CD8-positive, alpha-beta memory T cell (primary cell): ENCODE measurements at regions not wholly inside any gene's neighbourhood (a gene's known extent, or its start where the extent isn't known, plus 50 kb on each side); places are given as distances from the start of the nearest gene placed in this dataset.
A peak's percentile ranks its signal among the peaks of the same experiment; 100 is the strongest.

Experiments
- CTCF ChIA-PET: fragments of 350-600 bp; sonication (Branson Sonifier 250); formaldehyde crosslinking; loops from one replicate; lab custom pipeline; 2021; ENCODE audit warnings: antibody characterized with exemption; lab: Charles Lee
- POLR2A ChIA-PET: fragments of 350-600 bp; sonication (Branson Sonifier 250); formaldehyde crosslinking; loops from one replicate; lab custom pipeline; 2021; ENCODE audit warnings: antibody characterized with exemption; lab: Charles Lee
- DNase-seq, 5 donors: peaks; one replicate each; pipeline versions ENCODE4 v3.0.0 to v3.0.0-alpha.2; 2020 to 2022; ENCODE audit warnings: mixed read lengths in 1 of 5
- H3K27ac ChIP-seq: one replicate; pipeline ENCODE4 v1.7.0; 2013; ENCODE audit warnings: low read depth, mild to moderate bottlenecking, low read length, moderate library complexity
- H3K27me3 ChIP-seq: 2 replicates; pipeline ENCODE4 v1.7.0; 2013; ENCODE audit warnings: low read length, mild to moderate bottlenecking; ENCODE audit not compliant: insufficient read depth, poor library complexity, severe bottlenecking
- H3K36me3 ChIP-seq: 2 replicates; pipeline ENCODE4 v1.7.0; 2013; ENCODE audit warnings: mild to moderate bottlenecking, low read length, moderate library complexity; ENCODE audit not compliant: insufficient read depth
- H3K4me1 ChIP-seq: 2 replicates; pipeline ENCODE4 v1.7.0; 2013; ENCODE audit warnings: mild to moderate bottlenecking, low read length, moderate library complexity; ENCODE audit not compliant: insufficient read depth
- H3K4me3 ChIP-seq: 2 replicates; pipeline ENCODE4 v1.7.0; 2013; ENCODE audit warnings: mild to moderate bottlenecking, low read length
- H3K9me3 ChIP-seq: 2 replicates; pipeline ENCODE4 v1.7.0; 2013; ENCODE audit warnings: mild to moderate bottlenecking, low read length
- H3K27ac Mint-ChIP-seq, 8 donors: one replicate each; pipeline ENCODE4 v1.8.0; 2020 to 2021; ENCODE audit warnings: mixed read lengths in 8 of 8, mild to moderate bottlenecking in 6 of 8, inconsistent platforms in 3 of 8, moderate library complexity in 3 of 8
- H3K27me3 Mint-ChIP-seq, 2 donors: one replicate each; pipeline ENCODE4 v1.8.0; 2020 to 2021; ENCODE audit warnings: mixed read lengths in 2 of 2, mild to moderate bottlenecking in 1 of 2, moderate library complexity in 1 of 2
- H3K36me3 Mint-ChIP-seq, 3 donors: one replicate each; pipeline ENCODE4 v1.8.0; 2020 to 2021; ENCODE audit warnings: mixed read lengths in 3 of 3, inconsistent platforms in 1 of 3, mild to moderate bottlenecking in 1 of 3
- H3K4me1 Mint-ChIP-seq, 3 donors: one replicate each; pipeline ENCODE4 v1.8.0; 2020 to 2021; ENCODE audit warnings: mixed read lengths in 3 of 3, inconsistent platforms in 1 of 3, mild to moderate bottlenecking in 1 of 3
- H3K4me3 Mint-ChIP-seq, 7 donors: one replicate each; pipeline ENCODE4 v1.8.0; 2020 to 2021; ENCODE audit warnings: mixed read lengths in 7 of 7, mild to moderate bottlenecking in 6 of 7, moderate library complexity in 4 of 7, inconsistent platforms in 2 of 7
- H3K9me3 Mint-ChIP-seq, 5 donors: one replicate each; pipeline ENCODE4 v1.8.0; 2020 to 2022; ENCODE audit warnings: mixed read lengths in 5 of 5, mild to moderate bottlenecking in 3 of 5, moderate library complexity in 2 of 5, inconsistent platforms in 1 of 5

DNA sequence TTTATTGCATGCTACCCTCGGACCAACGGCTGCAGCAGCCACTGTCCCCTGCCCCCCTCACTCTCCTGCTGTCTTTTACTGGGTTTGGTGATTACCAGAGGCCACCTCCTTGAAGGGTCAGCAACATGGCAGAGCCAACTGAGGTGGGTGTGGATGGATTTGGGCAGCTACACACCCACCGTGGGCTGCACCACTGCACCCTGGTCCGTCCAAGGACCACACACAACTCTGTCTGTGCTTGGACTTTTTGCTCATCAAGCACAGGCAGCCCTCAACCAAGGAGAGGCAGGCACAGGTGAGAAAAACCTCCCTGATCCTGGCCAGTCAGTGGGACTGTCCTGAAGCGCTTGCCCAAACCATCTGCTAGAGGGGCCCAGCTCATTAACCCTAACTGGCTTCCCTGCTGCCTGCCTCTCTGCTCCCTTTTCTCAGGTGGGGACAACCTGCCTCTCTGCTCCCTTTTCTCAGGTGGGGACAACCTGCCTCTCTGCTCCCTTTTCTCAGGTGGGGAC, 239.5 kb upstream of the PITRM1 start:
- H3K9me3 ChIP-seq: no peaks in the 10 kb centered on the region
- Mint-ChIP-seq H3K36me3 (no peaks in the 10 kb centered on the region), H3K4me1 (peaks cover 0 to 3% (median 0%) of the 10 kb centered on the region in 3 donors), H3K9me3 (peaks cover 0 to 3% (median 0%) of the 10 kb centered on the region in 5 donors), H3K27ac (no peak overlapping the region), H3K27me3 (peaks cover 0 to 4% of the 10 kb centered on the region in 2 donors), H3K4me3 (no peak overlapping the region)
- ChIA-PET POLR2A (no interaction called here), CTCF (no interaction called here)
- DNase-seq: no peak
- no peaks in the 10 kb centered on the region for H3K36me3 ChIP-seq
- H3K27me3 ChIP-seq: no peaks in the 10 kb centered on the region
- H3K4me3 ChIP-seq: no peak overlapping the region
- H3K27ac ChIP-seq: no peak overlapping the region
- H3K4me1 ChIP-seq: no peaks in the 10 kb centered on the region

DNA sequence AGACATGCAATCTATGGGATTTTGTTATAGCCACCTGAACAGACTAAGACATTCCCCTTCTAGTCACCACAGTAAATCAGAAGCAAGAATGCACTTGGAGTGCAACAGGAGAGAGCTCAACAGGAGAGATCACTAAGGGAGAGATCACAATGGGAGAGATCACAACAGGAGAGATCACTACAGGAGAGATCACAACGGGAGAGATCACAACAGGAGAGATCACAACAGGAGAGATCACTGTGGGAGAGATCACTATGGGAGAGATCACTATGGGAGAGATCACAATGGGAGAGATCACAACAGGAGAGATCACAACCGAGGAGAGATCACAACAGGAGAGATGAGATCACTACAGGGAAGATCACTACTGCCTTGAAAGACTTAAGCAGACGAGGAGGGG, 238.5 kb upstream of the PITRM1 start:
- ChIA-PET POLR2A (no interaction called here), CTCF (no interaction called here)
- H3K27ac ChIP-seq: no peak overlapping the region
- no peaks in the 10 kb centered on the region for H3K36me3 Mint-ChIP-seq
- peaks cover 0 to 3% (median 0%) of the 10 kb centered on the region in 3 donors for H3K4me1 Mint-ChIP-seq
- no peak overlapping the region for H3K4me3 Mint-ChIP-seq
- H3K27me3 Mint-ChIP-seq: peaks cover 0 to 4% of the 10 kb centered on the region in 2 donors
- no peaks in the 10 kb centered on the region for H3K4me1 ChIP-seq
- no peaks in the 10 kb centered on the region for H3K9me3 ChIP-seq
- peak overlapping the region in 2 of 8 donors; percentile 1 to 32 for H3K27ac Mint-ChIP-seq
- H3K27me3 ChIP-seq: no peaks in the 10 kb centered on the region
- no peak for DNase-seq
- H3K4me3 ChIP-seq: no peak overlapping the region
- peaks cover 0 to 3% (median 0%) of the 10 kb centered on the region in 5 donors for H3K9me3 Mint-ChIP-seq
- H3K36me3 ChIP-seq: no peaks in the 10 kb centered on the region

DNA sequence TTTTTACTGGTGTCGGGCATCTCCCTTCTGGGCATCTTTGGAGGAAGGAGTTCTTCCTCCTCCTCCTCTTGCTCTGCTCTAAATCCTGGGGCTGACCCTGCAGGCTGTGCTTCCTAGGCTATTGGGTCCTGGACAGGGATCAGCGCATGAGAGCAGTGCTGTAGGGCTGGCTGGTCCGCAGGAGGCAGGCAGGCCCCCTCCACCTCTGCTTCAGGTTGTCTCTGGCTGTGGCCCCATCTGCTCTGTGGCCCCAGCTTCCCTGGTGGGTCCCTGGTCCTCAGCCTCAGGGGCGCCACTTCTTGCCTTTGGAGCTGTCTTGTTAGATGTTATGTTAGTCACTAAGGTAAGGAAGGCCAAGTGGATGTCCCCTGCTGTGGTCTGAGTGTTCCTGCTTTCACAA, 237.3 kb upstream of the PITRM1 start:
- no peaks in the 10 kb centered on the region for H3K36me3 ChIP-seq
- POLR2A ChIA-PET: no interaction called here
- CTCF ChIA-PET: no interaction called here
- Mint-ChIP-seq H3K27ac (no peak overlapping the region), H3K4me1 (peaks cover 0 to 3% (median 0%) of the 10 kb centered on the region in 3 donors), H3K9me3 (peaks cover 0 to 3% (median 0%) of the 10 kb centered on the region in 5 donors), H3K27me3 (peaks cover 0 to 4% of the 10 kb centered on the region in 2 donors), H3K36me3 (no peaks in the 10 kb centered on the region), H3K4me3 (no peak overlapping the region)
- no peaks in the 10 kb centered on the region for H3K27me3 ChIP-seq
- H3K4me3 ChIP-seq: no peak overlapping the region
- no peaks in the 10 kb centered on the region for H3K9me3 ChIP-seq
- no peaks in the 10 kb centered on the region for H3K4me1 ChIP-seq
- H3K27ac ChIP-seq: no peak overlapping the region
- DNase-seq: no peak

DNA sequence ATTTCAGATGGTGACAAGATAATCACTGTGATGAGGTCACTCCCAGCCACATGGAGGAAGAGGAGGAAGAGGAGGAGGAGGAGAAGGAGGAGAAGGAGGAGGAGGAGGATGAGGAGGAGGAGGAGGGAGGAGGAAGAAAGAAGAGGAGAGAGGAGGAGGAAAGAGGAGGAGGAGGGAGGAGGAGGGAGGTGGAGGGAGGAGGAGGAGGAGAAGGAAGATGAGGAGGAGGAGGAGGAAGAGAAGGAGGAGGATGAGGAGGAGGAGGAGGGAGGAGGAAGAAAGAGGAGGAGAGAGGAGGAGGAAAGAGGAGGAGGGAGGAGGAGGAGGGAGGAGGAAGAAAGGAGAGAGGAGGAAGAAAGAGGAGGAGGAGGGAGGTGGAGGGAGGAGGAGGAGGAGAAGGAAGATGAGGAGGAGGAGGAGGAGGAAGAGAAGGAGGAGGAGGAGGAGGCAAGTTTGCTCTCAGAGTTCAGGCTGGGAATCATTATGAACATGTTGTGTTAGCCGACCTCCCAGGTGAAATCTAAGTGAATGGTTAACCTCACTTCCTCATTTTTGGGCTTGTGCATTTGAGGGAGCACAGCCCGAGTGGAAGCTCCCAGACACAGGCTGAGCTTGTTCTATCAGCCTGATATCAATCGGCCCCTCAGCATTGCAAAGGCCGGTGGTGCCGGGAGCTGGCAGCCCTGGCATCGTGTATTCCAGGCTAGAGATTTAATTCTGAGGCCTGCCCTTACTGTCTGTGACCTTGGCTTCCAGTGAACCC, 236.2 kb upstream of the PITRM1 start:
- Mint-ChIP-seq H3K4me1 (peaks cover 0 to 3% (median 0%) of the 10 kb centered on the region in 3 donors), H3K9me3 (peaks cover 0 to 3% (median 0%) of the 10 kb centered on the region in 5 donors), H3K36me3 (no peaks in the 10 kb centered on the region), H3K4me3 (no peak overlapping the region), H3K27ac (peak overlapping the region in 1 of 8 donors; percentile 9), H3K27me3 (peaks cover 0 to 8% of the 10 kb centered on the region in 2 donors)
- DNase-seq: no peak
- Histone ChIP-seq H3K9me3 (no peaks in the 10 kb centered on the region), H3K4me1 (no peaks in the 10 kb centered on the region), H3K27ac (no peak overlapping the region), H3K36me3 (no peaks in the 10 kb centered on the region), H3K27me3 (no peaks in the 10 kb centered on the region), H3K4me3 (no peak overlapping the region)
- ChIA-PET CTCF (no interaction called here), POLR2A (no interaction called here)

DNA sequence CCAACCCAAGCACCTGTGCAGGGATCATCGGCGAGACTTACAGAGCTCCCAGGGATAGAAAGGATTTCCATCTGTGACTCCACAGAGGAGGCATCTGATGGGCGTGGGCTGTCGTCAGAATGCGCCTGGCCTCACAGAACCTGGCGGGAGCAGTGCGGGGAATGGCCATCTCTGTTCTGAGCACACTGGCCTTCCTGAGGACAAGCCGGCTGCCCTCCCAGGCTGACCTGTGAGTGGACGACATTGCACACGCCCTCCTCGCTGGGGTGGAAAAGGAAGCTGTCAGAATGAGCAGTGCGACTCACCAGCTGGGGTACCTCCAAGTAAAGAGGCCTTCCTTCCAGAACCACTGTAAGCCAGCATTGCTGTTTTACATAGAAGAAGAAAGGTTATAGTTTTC, 234.6 kb upstream of the PITRM1 start:
- Histone ChIP-seq H3K36me3 (no peaks in the 10 kb centered on the region), H3K4me1 (no peaks in the 10 kb centered on the region), H3K9me3 (no peaks in the 10 kb centered on the region), H3K4me3 (no peak overlapping the region), H3K27ac (no peak overlapping the region), H3K27me3 (no peaks in the 10 kb centered on the region)
- Mint-ChIP-seq H3K27me3 (peaks cover 0 to 9% of the 10 kb centered on the region in 2 donors), H3K27ac (peak overlapping the region in 1 of 8 donors; percentile 34), H3K9me3 (peaks cover 0 to 2% (median 0%) of the 10 kb centered on the region in 5 donors), H3K4me1 (peaks cover 0 to 3% (median 0%) of the 10 kb centered on the region in 3 donors), H3K4me3 (no peak overlapping the region), H3K36me3 (no peaks in the 10 kb centered on the region)
- CTCF ChIA-PET: no interaction called here
- POLR2A ChIA-PET: no interaction called here
- DNase-seq: no peak

- no peak overlapping the region for H3K4me3 ChIP-seq
- no peaks in the 10 kb centered on the region for H3K27me3 ChIP-seq
- ChIA-PET POLR2A (no interaction called here), CTCF (no interaction called here)
- Mint-ChIP-seq H3K4me1 (peaks cover 0 to 3% (median 0%) of the 10 kb centered on the region in 3 donors), H3K27me3 (peaks cover 0 to 12% of the 10 kb centered on the region in 2 donors), H3K9me3 (peaks cover 0 to 2% (median 0%) of the 10 kb centered on the region in 5 donors), H3K4me3 (no peak overlapping the region), H3K27ac (no peak overlapping the region), H3K36me3 (no peaks in the 10 kb centered on the region)
- no peak for DNase-seq
- H3K9me3 ChIP-seq: no peaks in the 10 kb centered on the region
- no peaks in the 10 kb centered on the region for H3K4me1 ChIP-seq
- H3K36me3 ChIP-seq: no peaks in the 10 kb centered on the region
- no peak overlapping the region for H3K27ac ChIP-seq
These were observed 234.0 kb upstream of the PITRM1 start for GRCh38 chr10:3406556-3406955.

- H3K9me3 ChIP-seq: no peaks in the 10 kb centered on the region
- no peaks in the 10 kb centered on the region for H3K9me3 Mint-ChIP-seq
- no peak overlapping the region for H3K4me3 Mint-ChIP-seq
- no peaks in the 10 kb centered on the region for H3K4me1 ChIP-seq
- no peaks in the 10 kb centered on the region for H3K36me3 ChIP-seq
- H3K4me3 ChIP-seq: no peak overlapping the region
- H3K27ac ChIP-seq: no peak overlapping the region
- no peak overlapping the region for H3K27ac Mint-ChIP-seq
- H3K27me3 ChIP-seq: no peaks in the 10 kb centered on the region
- CTCF ChIA-PET: no interaction called here
- POLR2A ChIA-PET: no interaction called here
- H3K4me1 Mint-ChIP-seq: peaks cover 0 to 3% (median 0%) of the 10 kb centered on the region in 3 donors
- H3K36me3 Mint-ChIP-seq: no peaks in the 10 kb centered on the region
- H3K27me3 Mint-ChIP-seq: peaks cover 0 to 12% of the 10 kb centered on the region in 2 donors
- no peak for DNase-seq
These were observed 231.8 kb upstream of the PITRM1 start for GRCh38 chr10:3404381-3404780.

- no peaks in the 10 kb centered on the region for H3K27me3 ChIP-seq
- H3K27ac Mint-ChIP-seq: no peak overlapping the region
- DNase-seq: no peak
- H3K27ac ChIP-seq: no peak overlapping the region
- no peaks in the 10 kb centered on the region for H3K36me3 Mint-ChIP-seq
- peaks cover 0 to 7% of the 10 kb centered on the region in 2 donors for H3K27me3 Mint-ChIP-seq
- no peaks in the 10 kb centered on the region for H3K9me3 Mint-ChIP-seq
- H3K4me1 Mint-ChIP-seq: no peaks in the 10 kb centered on the region
- no peak overlapping the region for H3K4me3 Mint-ChIP-seq
- H3K4me1 ChIP-seq: no peaks in the 10 kb centered on the region
- CTCF ChIA-PET: interaction anchor here (1.2 to 1.4 kb wide), 2 partner anchors 15 to 69 kb away, joined by 3 read pairs; no protein-coding TSS in a partner anchor
- no peak overlapping the region for H3K4me3 ChIP-seq
- H3K9me3 ChIP-seq: no peaks in the 10 kb centered on the region
- POLR2A ChIA-PET: no interaction called here
- no peaks in the 10 kb centered on the region for H3K36me3 ChIP-seq
These were observed 229.7 kb upstream of the PITRM1 start for GRCh38 chr10:3402187-3402751.
